ENCODE measurements at regions not wholly inside any gene's neighbourhood (a gene's known extent, or its start where the extent isn't known, plus 50 kb on each side); places are given as distances from the start of the nearest gene placed in this dataset.

DNA sequence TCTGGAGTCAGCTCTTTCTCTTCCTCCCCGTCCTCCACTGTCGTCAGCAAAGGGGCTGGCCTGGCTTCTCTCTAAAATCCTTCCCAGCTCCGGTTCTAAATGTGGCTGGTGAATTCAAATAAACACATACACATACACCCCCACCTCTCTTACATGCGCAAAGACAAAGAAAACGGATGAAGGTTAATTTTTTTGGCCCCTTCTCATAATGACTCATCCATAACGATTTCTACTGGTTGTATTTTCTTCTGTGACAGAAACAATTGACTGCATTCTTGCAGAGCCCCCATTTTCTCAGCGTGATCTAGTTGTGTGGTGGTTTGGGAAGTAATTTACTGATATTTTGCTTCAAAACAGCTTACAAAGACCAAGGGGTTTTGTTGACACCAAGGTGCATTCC is 130.0 kb upstream of the NTM start:
- FAIRE-seq, result no peak

GRCh38 chr11:131242476-131243000 is 127.9 kb upstream of the NTM start:
- no peak for FAIRE-seq

DNA sequence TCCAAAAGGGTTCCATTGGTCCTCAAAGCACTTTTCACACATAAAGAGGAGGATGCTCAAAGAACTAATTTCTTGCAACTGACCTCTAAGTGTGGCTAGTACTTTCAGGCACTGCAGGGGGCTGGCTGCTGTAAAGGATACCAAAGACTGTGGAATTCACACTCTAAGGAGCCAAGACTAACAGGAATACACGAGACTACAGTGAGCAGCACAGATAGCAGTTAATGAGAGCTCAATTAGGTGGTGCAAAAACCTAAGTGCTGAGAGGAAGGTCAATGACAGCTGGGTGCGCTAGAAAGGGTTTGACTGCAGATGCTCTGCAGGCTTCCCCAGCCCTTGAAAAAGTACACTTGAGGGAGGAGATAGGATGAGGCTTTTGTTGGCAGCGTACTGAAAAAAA is 124.3 kb upstream of the NTM start:
- FAIRE-seq, result no peak

DNA sequence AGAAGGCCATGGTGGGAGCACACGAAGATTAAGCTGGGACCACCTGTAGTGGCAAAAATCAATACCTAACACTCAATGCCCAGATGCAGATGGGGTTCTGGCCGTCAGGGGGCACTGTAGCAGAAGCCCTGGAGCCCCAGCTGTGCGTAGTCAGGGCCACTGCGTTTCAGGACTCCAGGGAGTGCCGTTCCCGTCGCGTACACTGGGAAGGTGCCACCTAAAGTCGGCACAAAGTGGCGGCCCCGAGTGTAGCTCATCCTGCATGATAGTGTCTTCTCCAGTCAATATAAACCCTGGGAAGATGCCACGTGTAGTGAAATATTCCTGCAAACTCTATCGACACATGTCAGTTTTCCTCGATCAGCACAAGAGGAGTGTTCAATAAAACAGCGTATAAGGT is 123.8 kb upstream of the NTM start:
- FAIRE-seq, result no peak

DNA sequence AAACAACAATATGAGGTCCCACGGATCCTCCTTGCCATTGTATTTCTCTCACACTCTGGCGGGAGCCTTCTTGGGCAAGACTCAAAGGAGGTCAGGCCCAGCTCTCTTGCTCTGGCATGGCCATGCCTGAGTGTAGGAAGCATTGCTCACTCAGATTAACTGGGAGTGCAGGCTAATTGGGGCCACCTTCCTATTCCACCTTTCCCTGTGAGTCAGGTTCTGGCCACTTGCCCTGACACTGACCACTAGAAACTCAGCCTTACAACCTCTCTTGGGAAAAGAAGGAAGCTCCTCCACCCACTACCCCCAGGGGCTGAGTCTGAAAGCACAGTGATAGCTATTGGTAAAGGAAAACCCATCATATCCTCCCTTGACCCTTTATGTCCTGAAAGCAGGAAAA is 121.8 kb upstream of the NTM start:
- FAIRE-seq, result no peak

GRCh38 chr11:131253142-131253655 is 117.2 kb upstream of the NTM start:
- no peak for FAIRE-seq

- FAIRE-seq, result peak; percentile 15
Observed at GRCh38 chr11:131253656-131254151, 116.7 kb upstream of the NTM start.

GRCh38 chr11:131254254-131254653 is 116.2 kb upstream of the NTM start:
- FAIRE-seq, result no peak

DNA sequence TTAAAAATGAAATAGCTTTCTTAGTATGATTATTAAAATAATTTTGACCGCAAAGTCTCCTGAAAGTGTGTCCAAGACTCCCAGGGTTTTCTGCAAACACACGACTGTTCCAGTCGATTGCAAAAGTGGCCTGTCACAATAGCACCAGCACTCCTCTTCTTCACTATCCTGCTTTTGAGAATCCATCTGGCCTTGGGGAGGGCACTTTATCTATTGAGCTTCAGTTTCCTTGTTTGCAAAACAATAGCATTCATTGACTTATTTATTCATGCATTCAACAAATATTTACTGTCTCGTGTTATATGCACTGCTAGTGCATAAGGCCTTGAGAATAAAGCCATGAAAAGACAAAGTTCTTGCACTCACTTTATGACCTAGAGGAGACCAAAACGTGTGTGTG is 96.2 kb upstream of the NTM start:
- no peak for FAIRE-seq

DNA sequence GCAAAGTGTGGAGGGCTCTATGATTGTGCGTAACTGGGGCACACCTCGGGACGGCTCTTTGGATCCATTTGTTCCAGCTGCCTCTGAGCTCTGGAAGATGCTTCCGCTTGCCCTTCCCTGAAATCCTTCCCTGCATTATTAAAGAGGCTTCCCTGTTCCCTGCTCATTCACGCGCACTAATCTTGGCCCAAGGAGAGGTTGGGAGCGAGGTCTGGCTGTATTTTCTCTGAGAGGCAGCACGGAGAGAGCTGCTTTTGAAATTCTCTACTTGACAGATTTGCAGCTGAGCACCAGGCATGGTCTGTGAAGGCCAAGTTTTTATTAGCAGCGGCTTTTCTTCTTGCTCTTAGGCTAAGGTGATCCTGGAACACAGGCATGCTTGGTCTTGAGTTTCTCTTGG is 94.8 kb upstream of the NTM start:
- FAIRE-seq, result no peak

DNA sequence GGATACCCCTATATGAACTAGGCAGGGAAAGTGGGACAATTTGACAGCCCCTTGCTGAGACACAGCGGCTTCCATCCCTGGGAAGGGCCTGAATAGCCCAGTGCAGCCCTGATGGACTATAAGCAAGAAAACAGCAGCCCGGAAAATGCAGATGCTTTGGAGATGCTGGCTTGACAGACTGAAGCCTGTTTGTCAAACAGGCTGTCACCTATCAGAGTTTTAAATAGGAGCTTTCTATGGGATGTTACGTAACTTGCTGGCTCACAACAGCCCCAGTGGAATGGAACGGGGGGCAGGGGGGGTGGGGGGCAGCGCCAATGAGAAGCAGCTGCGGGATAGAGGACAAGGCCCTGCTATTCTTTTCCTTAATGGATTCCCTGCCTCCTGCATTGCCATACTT is 91.9 kb upstream of the NTM start:
- FAIRE-seq, result no peak

DNA sequence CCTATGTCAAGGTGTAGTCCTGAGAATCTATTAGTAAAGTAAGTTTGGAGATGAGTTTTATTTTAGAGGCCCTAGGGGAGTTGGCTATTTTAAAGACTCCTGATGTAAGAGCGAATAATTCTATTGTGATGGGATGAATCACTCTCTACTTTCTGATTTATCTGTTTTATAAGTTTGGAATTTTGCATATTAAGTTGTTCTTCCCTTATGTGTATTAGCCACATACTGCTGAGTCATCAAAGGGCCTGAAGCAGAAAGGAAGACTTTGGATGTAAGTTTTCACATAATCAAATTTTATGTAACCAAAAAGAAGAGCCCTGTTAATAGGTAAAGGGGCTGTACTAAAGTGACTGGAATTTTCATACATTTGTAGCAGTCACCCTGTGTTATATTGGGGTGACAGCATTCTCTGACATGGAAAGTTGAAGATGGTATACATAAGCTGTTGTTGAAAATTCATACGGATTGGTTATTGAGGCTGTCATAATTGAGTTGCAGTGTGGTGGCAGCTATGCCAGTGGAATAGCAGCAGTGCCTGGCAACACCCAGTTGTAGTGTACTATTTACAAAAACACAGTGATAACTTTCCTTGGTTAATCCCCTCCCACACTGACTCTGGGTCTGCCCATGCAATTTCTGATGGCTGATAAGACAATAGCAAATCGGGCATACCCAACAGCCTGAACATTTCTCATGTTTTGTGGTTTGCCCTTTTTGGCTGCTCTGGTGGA is 90.6 kb upstream of the NTM start:
- no peak for FAIRE-seq

DNA sequence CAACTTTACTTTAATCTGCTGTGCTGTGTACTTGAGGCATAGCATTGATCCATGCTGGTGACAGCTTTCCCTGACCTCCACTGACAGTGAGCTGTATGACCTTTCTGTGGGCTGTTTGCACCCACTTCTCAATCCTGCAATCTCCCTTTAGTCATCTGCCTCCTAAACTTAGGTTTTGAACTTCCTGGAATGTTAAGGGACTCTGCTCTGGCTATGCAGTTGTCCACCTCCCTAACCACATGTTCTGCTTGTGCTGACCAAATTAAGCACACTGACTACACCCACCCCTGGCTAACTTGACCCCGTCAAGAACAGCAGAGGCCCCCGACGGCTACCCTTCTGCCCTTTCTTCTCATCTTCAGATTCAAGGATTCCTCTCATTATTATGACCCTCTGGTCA is 89.1 kb upstream of the NTM start:
- FAIRE-seq, result no peak

DNA sequence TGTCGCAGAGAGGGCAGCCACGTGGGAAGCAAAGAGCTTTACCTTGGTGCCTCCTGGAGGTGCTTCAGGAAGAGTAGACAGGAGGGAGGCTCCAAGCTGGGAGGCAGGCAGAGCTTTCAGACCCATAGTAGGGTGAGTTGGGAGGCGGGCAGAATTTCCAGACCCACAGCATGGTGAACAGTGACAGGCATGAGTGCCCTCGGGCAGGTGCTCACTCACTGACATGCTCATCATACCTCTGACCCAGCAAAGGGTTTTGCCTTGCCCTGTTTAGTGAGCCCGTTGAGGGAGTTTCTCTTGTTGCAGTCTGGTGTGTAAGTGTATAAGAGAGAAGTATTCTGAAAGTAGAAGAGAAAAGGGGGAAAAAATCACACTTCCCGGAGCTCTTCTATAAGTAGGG is 86.4 kb upstream of the NTM start:
- FAIRE-seq, result no peak

DNA sequence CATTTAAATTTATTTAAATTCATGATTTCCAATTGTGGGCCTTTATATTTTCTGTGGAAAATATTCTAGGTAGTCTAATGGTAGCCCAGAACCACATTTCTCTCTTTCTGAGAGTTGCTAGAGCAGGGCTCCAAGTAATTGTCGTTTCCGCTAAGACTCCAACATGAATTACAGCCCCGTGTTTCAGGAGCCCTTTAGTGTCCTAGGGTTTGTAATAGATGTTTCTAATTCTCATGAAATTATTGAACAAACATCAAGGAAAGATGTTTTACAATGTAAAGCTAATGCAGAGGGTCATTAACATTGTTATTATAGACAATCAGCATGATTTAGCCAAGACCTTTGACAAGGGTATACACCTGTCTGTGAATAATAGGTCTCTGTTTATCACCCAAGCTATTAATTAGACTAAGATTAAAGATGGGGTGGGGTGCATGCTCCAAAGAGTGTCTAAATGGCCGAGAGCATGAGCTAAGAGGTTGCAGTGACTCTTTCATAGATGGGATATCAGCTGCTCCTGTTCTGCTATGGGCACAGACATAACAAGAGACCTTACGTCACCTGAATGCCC is 81.8 kb upstream of the NTM start:
- FAIRE-seq, result no peak

GRCh38 chr11:131290185-131290584 is 80.2 kb upstream of the NTM start:
- FAIRE-seq, result no peak

- FAIRE-seq, result no peak
Observed at GRCh38 chr11:131295986-131296385, 74.4 kb upstream of the NTM start.

DNA sequence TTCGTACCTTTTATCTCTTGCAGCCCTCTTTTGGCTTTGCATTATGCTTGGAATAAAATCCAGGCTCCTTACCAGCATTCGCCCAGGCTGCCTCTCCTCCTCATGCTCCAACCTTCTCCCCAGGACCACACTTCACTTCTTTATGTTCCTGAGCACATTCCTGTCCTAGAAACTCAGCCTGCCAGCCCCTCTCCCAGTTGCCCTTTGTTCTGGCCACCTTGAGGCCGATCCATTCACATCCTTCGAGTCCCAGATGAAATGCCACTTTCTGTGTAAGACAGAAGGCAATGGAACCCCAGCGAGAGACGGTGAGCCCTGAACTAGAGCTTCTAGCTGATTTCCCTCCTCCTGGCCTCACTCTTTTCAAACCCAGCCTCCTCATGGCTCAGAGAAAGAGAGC is 73.0 kb upstream of the NTM start:
- no peak for FAIRE-seq

DNA sequence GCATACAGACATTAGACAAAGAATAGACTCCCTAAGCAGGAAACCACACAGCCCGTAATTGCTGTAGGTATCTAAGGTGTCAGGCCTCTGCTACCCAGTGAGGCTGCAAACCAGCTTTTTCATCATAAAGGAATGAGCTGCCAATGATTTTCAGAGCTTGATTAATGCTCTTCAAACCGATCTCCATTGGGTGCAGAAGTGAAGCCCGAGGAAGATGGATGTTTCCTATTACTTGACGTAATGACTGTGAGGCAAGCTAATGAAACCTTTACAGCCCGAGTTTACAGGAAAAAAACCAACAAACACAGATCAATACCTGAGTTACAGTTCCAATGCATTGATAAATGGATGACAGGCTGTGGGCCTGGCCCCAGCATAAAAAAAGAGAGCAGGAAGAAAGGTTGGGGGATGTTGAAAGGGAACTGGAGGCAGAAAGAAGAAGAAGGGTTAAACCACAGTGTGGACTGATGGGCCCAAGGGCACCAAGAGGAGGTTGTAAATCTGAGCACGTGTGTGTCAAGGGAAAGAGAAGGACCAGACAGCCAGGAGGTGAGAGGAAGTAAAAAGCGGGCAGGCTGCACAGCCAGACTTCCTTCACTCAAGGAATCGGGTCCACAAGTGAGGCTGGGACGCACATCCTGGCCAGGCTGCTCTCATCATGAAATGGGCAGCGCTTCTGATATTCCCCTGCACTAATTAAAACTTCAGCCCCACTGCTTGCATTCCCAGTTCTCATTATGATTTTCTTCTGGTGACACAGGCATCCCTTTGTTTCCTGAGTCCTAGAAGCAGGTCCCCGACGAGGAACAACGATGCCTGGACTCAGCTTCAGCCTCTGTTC is 70.6 kb upstream of the NTM start:
- FAIRE-seq, result no peak

DNA sequence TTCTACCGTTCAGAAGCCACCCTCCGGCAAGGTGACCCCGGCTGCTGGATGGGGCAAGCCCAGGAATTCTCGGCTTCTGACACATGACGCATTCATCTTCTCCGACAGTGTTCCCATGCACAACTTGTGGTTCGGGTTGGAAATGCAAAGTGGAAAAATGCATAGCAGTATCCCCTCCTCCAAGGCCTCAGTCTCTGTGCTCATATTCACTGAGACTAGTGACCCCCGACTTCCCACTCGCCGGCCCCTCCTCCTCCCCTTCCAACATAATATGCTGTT is 70.0 kb upstream of the NTM start:
- FAIRE-seq, result no peak

DNA sequence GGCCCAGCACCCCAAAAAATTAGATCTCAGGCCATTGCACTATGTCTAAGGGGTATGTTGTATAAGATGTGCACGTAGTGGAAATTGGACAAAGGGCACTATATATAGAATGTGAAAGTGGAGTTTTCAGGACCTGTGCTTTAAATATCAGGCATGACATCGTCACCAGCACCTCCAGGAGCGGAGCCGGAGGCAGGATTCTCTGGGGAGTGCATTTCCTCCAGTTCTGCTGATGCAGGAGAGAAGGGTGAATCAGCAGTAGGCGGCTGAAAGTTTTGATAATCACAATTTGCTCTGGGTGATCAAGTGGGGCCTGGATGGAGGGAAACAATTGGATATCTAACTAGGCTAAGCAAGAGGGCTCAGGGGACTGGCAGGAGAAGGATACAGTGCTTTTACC is 69.1 kb upstream of the NTM start:
- no peak for FAIRE-seq

DNA sequence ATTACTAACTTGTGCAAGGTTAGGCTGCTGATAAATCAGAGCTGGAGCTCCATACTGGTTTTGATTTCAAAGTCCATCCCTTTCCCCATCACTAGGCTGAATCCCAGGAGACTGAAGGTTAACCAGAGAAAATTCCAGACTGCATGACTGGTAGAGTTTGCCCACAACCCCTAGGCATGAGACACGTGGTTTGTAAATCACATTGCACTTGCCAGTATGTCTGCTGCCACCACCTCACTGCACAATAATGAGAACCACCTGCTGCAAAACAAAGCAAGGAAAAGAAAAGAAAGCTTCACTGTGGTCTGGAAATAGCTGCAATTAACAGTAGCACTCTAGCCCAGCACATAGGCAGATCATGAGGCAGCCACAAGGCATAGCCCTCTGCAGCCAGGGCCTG is 67.6 kb upstream of the NTM start:
- FAIRE-seq, result no peak

GRCh38 chr11:131303611-131304119 is 66.8 kb upstream of the NTM start:
- no peak for FAIRE-seq

DNA sequence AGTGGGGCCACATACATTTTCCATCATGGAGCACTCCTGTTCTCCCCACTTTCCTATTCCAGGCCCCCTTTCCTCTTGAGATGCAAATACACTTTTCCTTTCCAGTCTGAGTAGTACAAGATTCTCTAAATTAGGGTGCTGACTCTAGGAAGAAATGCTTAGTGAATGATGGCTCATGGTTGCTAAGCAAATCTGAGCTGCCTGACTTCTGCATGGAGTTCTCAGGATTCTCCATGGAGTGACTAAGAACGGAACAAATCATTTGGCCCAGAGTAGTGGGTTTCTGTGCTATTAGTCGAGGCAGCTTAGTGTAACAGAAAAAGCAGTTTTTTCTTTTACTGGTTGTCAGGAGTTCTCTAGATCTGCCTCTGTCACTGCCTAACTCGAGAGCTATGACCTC is 65.4 kb upstream of the NTM start:
- no peak for FAIRE-seq
